ENCODE measurements at regions not wholly inside any gene's neighbourhood (a gene's known extent, or its start where the extent isn't known, plus 50 kb on each side); places are given as distances from the start of the nearest gene placed in this dataset.

DNA sequence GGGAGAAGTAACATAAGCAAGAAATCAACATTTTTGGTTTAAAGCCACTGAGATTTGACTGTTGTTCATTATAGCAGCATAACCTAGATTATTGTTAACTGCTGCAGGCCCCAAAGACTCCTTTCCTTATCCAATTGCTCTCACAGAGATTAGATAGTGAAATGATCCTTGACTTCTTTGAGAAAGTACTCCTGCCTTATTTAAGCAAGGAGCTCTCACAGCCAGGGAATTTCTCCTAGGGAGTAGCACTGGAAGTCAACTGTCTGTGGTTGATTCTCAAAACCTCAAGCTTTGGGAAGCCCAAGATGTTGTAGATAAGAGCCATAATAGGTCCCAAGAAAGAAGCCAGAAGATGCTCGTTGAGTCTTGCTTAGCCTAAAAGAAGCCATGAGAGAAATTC lies 151.8 kb upstream of the TSC22D2 start:
- no peak for TF ChIP-seq CTCF (IDR thresholded peaks at IDR 0.05; ENCODE audit: low read depth, low read length)
- no peak for TF ChIP-seq POLR2A (IDR thresholded peaks at IDR 0.05; ENCODE audit: extremely low read depth, insufficient read length)

Measured in NB4 (cell line).